Heart left ventricle (tissue), 13 donors: ENCODE measurements at regions not wholly inside any gene's neighbourhood (a gene's known extent, or its start where the extent isn't known, plus 50 kb on each side); places are given as distances from the start of the nearest gene placed in this dataset.

Experiments used
- CTCF ChIP-seq, 12 donors: fragments of 200-600 bp; sonication (generic) in 4 of 12; IDR thresholded peaks; one replicate each; pipeline versions ENCODE4 v1.5.0 to v1.8.0; 2018 to 2022; ENCODE audit warnings: antibody characterized with exemption in 12 of 12, mild to moderate bottlenecking in 5 of 12
- POLR2A ChIP-seq, 2 donors: fragments of 450-650 bp; IDR thresholded peaks; one replicate each; pipeline ENCODE4 v1.6.1; 2017; ENCODE audit warnings: antibody characterized with exemption in 2 of 2, mild to moderate bottlenecking in 2 of 2, moderate library complexity in 2 of 2
- donor health status: ischemic (EF 13 %, LVEDD 7.1; RV severe dilation, severe dysfunction).
- donor health status: DM: no; HTN: yes; CAD: no.
- donor health status: DM: no; HTN: no; CAD: no.
- donor health status: ischemic (EF 25% LVEDD 6.9; RV normal size, moderate dysfunction).
- donor health status: ischemic (EF 25% LVEDD 5.7; RV mildly dilated, moderate dysfunction).
- donor health status: ischemic (EF 35%, LVEDD 5.7; RV mildly dilated, moderate dysfunction).
- donor health status: nonischemic (EF 11% LVEDD 7.7; RV severe dilation, severe dysfunction).
- donor health status: DM: yes; HTN: yes; CAD: no.
- donor health status: PGD.
- donor health status: ischemic (EF 29% LVEDD 5.4; RV normal size, mild dysfunction).
- donor health status: nonischemic (EF 23%, LVEDD 6.1; RV moderate dilation, normal function).

DNA sequence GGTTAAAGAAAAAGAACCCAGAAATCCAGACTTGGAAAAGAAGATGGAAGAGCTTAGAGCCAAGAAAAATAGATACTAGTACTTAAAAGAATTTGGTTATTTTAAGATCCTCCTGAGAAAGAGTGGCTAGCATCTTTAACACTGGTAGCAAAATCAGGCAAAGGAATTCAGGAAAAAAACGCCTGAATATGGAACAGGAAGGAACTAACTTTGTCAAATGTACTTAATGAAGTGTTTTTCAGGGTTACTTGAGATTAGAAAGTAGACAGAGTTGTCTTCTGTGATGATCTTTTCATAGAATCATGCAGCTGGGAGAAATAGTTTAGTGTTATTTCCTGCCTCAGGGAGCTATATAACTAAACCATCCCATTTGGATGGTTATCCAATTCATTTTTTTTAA, 50.8 kb upstream of the SASH1 start:
- TF ChIP-seq CTCF (IDR thresholded peaks at IDR 0.05) (no peak), POLR2A (IDR thresholded peaks at IDR 0.05) (no peak)
